GM19328 (cell line): ENCODE measurements at regions not wholly inside any gene's neighbourhood (a gene's known extent, or its start where the extent isn't known, plus 50 kb on each side); places are given as distances from the start of the nearest gene placed in this dataset.
"Not testable (repeated sequence)": the region's sequence is repeated elsewhere in the genome, so short reads cannot be mapped to it uniquely, and the experiment has no call there.

ENCODE experiments used
- ATAC-seq: cut with Tn5 transposase; IDR thresholded peaks from one replicate; pipeline ENCODE4 v1.9.1; 2021; ENCODE audit warnings: mild to moderate bottlenecking, moderate library complexity; ENCODE audit not compliant: unreplicated experiment

- ATAC-seq: no peak
Observed at GRCh38 chr6:51213811-51214210, 395.1 kb downstream of the TFAP2B start.

- ATAC-seq: no peak
Observed at GRCh38 chr6:51214442-51214841, 395.8 kb downstream of the TFAP2B start.

GRCh38 chr6:51218181-51218580 is 399.5 kb downstream of the TFAP2B start:
- ATAC-seq: no peak

GRCh38 chr6:51224580-51225240 is 406.0 kb downstream of the TFAP2B start:
- ATAC-seq: not testable (repeated sequence)

- no peak for ATAC-seq
Observed at GRCh38 chr6:51241376-51241775, 422.7 kb downstream of the TFAP2B start.

- no peak for ATAC-seq
Observed at GRCh38 chr6:51249798-51250197, 431.1 kb downstream of the TFAP2B start.

GRCh38 chr6:51250317-51250716 is 431.6 kb downstream of the TFAP2B start:
- ATAC-seq: no peak

GRCh38 chr6:51257938-51258337 is 439.3 kb downstream of the TFAP2B start:
- no peak for ATAC-seq

- no peak for ATAC-seq
Observed at GRCh38 chr6:51260003-51260402, 441.3 kb downstream of the TFAP2B start.

GRCh38 chr6:51261691-51262090 is 443.0 kb downstream of the TFAP2B start:
- ATAC-seq: no peak

- no peak for ATAC-seq
Observed at GRCh38 chr6:51265426-51265825, 446.8 kb downstream of the TFAP2B start.

- ATAC-seq: no peak
Observed at GRCh38 chr6:51266604-51267003, 447.9 kb downstream of the TFAP2B start.

GRCh38 chr6:51268666-51269065 is 450.0 kb downstream of the TFAP2B start:
- no peak for ATAC-seq

GRCh38 chr6:51269876-51270275 is 451.2 kb downstream of the TFAP2B start:
- no peak for ATAC-seq

GRCh38 chr6:51271615-51272014 is 452.9 kb downstream of the TFAP2B start:
- no peak for ATAC-seq

GRCh38 chr6:51273228-51273961 is 454.7 kb downstream of the TFAP2B start:
- no peak for ATAC-seq

GRCh38 chr6:51277474-51277873 is 458.8 kb downstream of the TFAP2B start:
- ATAC-seq: no peak

GRCh38 chr6:51282026-51282425 is 463.4 kb downstream of the TFAP2B start:
- ATAC-seq: no peak

- ATAC-seq: no peak
Observed at GRCh38 chr6:51283723-51284355, 465.2 kb downstream of the TFAP2B start.

- ATAC-seq: no peak
Observed at GRCh38 chr6:51285876-51286275, 467.2 kb downstream of the TFAP2B start.

- ATAC-seq: no peak
Observed at GRCh38 chr6:51289041-51289440, 470.4 kb downstream of the TFAP2B start.

GRCh38 chr6:51292659-51293058 is 474.0 kb downstream of the TFAP2B start:
- no peak for ATAC-seq
